RWPE1 (cell line): ENCODE measurements at regions not wholly inside any gene's neighbourhood (a gene's known extent, or its start where the extent isn't known, plus 50 kb on each side); places are given as distances from the start of the nearest gene placed in this dataset.
"Not testable (repeated sequence)": the region's sequence is repeated elsewhere in the genome, so short reads cannot be mapped to it uniquely, and the experiment has no call there.

Source experiments
- CTCF ChIA-PET: fragments of 350-600 bp; sonication (Branson Sonifier 250); formaldehyde crosslinking; extraction: SDS; loops from one replicate; lab custom pipeline; 2021; lab: Yijun Ruan, JAX
- POLR2A ChIA-PET: fragments of 400-600 bp; formaldehyde crosslinking; extraction: SDS; loops from one replicate; lab custom pipeline; 2020; ENCODE audit warnings: antibody characterized with exemption; ENCODE audit not compliant: low non-redundant PET; lab: Yijun Ruan, JAX
- DNase-seq: peaks from one replicate; pipeline ENCODE4 v3.0.0; 2012; ENCODE audit warnings: low spot score
- H3K27ac ChIP-seq: fragments of 450-650 bp; 2 replicates; pipeline ENCODE4 v1.5.1; 2017
- CTCF ChIP-seq: fragments of 450-650 bp; conservative IDR thresholded peaks from 2 replicates; pipeline ENCODE4 v1.5.1; 2017; ENCODE audit warnings: low read depth, mild to moderate bottlenecking

DNA sequence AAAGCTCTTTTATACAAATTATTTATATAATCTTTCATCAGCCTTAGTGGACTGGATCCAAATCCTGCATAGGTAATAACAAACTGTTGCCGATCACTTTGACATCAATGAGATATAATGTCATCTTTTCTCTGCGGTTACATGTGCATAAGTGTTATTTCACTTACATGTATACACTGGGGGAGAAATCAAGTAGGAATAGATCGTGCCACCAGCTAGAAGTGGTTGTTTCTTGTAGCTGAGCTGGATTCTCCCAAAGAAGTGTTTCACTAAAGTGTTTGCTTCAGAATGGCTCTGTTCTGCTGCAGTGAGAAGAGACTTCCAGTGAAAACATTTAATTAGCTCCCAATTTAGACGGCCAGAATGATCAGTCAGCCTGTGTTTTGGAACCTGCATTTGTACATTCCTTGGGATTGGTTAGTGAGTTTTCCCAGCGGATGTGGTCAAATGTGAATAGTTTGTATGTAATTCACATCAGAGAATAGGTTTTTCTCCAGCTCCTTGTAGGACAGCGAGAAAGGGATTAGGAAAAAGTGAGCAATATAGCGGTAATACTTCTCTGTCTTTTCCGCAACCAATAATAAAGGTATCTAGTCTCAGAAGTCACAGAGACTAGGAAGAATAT is 163.1 kb upstream of the CCN2 start:
- no peak for TF ChIP-seq CTCF
- ChIA-PET POLR2A (no interaction called here), CTCF (no interaction called here)
- no peak overlapping the region for H3K27ac ChIP-seq
- no peak for DNase-seq

GRCh38 chr6:132109752-132110151 is 158.6 kb upstream of the CCN2 start:
- POLR2A ChIA-PET, DNase-seq, H3K27ac ChIP-seq, CTCF ChIA-PET: not testable (repeated sequence)

DNA sequence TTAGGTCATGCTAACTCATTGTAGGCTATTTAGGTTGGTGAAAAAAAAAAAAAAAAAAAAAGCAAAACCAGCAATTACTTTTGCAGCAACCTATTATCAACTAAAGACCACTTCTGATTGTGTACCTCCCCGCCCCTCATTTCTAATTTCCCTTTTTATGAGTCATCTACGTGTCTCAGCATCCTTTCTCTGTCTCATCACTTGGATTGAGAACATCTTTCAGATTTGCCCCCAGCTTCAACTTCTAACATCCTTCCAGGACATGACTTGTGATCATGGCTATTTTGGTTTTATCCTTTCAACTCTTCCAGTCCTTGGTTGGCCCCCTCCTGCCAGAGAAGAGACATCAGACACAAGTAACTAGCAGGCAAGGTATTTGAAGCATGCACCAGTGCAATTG is 156.7 kb upstream of the CCN2 start:
- DNase-seq: no peak
- ChIA-PET POLR2A (no interaction called here), CTCF (no interaction called here)
- no peak overlapping the region for H3K27ac ChIP-seq
- TF ChIP-seq CTCF: no peak

- CTCF ChIA-PET: interaction anchor here (0.6 to 0.8 kb wide), 3 partner anchors 12 to 60 kb away, joined by 3 read pairs; no protein-coding TSS in a partner anchor
- POLR2A ChIA-PET: no interaction called here
- no peak for TF ChIP-seq CTCF
- no peak overlapping the region for H3K27ac ChIP-seq
- DNase-seq: no peak
These were observed 150.4 kb upstream of the CCN2 start for GRCh38 chr6:132101535-132101934.

DNA sequence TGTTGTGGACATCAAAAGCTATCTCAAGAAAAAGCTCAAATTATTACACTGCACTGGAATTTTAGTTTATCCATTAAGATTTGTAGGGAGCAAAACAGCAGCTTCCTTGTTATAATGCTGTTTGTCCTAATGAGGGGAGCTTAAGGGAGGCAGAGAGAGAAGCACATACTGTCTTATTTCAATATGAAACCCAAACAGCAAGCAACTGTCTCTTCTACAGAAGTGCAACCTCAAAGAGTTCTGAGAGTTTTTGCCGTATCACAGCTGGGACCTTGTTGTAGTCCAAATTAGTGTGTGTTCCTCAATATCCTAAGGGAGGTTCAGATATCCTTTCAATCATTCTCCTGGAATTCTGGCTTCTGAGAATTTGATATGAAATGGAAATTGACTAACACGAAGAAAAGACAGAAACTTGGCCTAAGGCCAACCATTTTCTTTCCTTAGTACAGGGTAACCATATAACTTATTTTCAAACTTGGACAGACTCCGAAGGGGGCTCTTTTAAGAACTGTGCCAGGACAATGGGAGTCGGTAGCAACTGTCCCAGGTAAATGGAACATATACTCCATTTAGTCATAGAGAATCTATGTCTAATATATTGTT is 149.3 kb upstream of the CCN2 start:
- ChIA-PET CTCF (no interaction called here), POLR2A (no interaction called here)
- DNase-seq: no peak
- TF ChIP-seq CTCF: no peak
- no peak overlapping the region for H3K27ac ChIP-seq

DNA sequence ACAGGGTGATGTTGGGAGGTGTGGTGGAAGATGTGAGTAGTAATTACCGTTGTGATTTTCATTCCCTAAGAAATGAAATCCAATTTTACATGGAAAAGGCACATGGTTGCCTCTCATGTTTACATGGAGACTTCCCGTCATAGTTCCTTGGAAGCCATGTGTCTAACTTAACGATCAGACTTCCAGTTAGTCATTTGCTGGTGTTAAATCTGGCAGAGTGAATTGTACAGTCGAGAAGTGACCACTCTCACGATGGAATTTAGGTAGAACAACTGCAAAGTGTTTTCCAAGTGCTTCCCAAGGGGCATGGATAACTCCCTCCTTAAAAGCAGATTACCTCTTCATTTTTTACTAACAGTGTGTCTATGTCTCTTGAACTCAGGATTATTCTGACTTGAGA is 145.8 kb upstream of the CCN2 start:
- CTCF ChIA-PET: interaction anchor here (0.6 kb wide), 1 partner anchor 1466 kb away, joined by 3 read pairs; no protein-coding TSS in a partner anchor
- no peak overlapping the region for H3K27ac ChIP-seq
- POLR2A ChIA-PET: no interaction called here
- no peak for TF ChIP-seq CTCF
- no peak for DNase-seq

DNA sequence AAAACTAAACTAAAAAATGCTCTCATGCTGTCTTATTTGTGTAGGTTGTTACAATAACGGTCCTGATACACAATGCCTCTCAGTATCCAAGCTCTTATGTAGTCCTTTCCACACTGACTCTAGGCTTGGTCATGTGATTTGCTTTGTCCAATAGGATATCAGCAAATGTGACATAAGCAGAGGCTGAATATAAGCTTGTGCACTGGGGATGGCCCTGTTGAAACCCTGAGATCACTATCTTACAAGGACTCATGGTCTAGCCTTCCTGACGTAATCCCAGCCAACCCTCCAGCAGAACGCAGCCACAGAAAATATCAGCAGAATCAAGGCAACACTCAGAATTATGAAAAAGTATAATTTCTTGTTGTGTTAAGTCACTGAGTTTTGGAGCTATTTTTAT is 145.1 kb upstream of the CCN2 start:
- H3K27ac ChIP-seq: no peak overlapping the region
- CTCF ChIA-PET: interaction anchor here (0.6 kb wide), 1 partner anchor 120 kb away, joined by 10 read pairs; no protein-coding TSS in a partner anchor
- no peak for TF ChIP-seq CTCF
- DNase-seq: no peak
- POLR2A ChIA-PET: no interaction called here
